Caco-2 (cell line): ENCODE measurements at regions not wholly inside any gene's neighbourhood (a gene's known extent, or its start where the extent isn't known, plus 50 kb on each side); places are given as distances from the start of the nearest gene placed in this dataset.

Source experiments
- BruUV-seq: library from RNA; stranded (reverse); fragments of 400-500 nt; replicated peaks from 2 replicates; lab custom pipeline; 2021; lab: Mats Ljungman, UMichigan
- CTCF ChIA-PET: fragments of 300-600 bp; sonication (Branson Sonifier 250); formaldehyde crosslinking; loops from one replicate; lab custom pipeline; 2022; ENCODE audit warnings: antibody characterized with exemption; lab: Charles Lee
- POLR2A ChIA-PET: fragments of 300-600 bp; sonication (Branson Sonifier 250); formaldehyde crosslinking; loops from one replicate; lab custom pipeline; 2022; ENCODE audit warnings: antibody characterized with exemption; lab: Charles Lee
- DNase-seq, 2 experiments: peaks; one replicate each; pipeline versions ENCODE4 v3.0.0 to v3.0.0-alpha.2; 2020 to 2022
- H3K27me3 ChIP-seq: replicated peaks from 2 replicates; pipeline ENCODE4 v1.6.0; 2011; ENCODE audit warnings: low read length; ENCODE audit not compliant: control insufficient read depth, insufficient read depth
- H3K36me3 ChIP-seq: 2 replicates; pipeline ENCODE4 v1.5.1; 2011; ENCODE audit warnings: low read length; ENCODE audit not compliant: control insufficient read depth, insufficient read depth
- H3K4me1 ChIP-seq: fragments of 250-450 bp; sonication (Bioruptor Pico); 2 replicates; pipeline ENCODE4 v1.5.1; 2020; ENCODE audit warnings: mild to moderate bottlenecking
- H3K4me3 ChIP-seq: 2 replicates; pipeline ENCODE4 v1.5.1; 2011; ENCODE audit warnings: low read depth, mild to moderate bottlenecking, control low read depth, low read length
- H3K9me3 ChIP-seq: fragments of 250-450 bp; sonication (Bioruptor Pico); 2 replicates; pipeline ENCODE4 v1.5.1; 2020; ENCODE audit warnings: mild to moderate bottlenecking, moderate library complexity
- H3K27ac Mint-ChIP-seq: one replicate; pipeline ENCODE4 v1.8.0; 2022; ENCODE audit warnings: mixed read lengths; ENCODE audit not compliant: unreplicated experiment
- H3K27me3 Mint-ChIP-seq: one replicate; pipeline ENCODE4 v1.8.0; 2022; ENCODE audit warnings: mixed read lengths; ENCODE audit not compliant: insufficient read depth, unreplicated experiment
- H3K36me3 Mint-ChIP-seq: one replicate; pipeline ENCODE4 v1.8.0; 2022; ENCODE audit warnings: mild to moderate bottlenecking, mixed read lengths; ENCODE audit not compliant: insufficient read depth, unreplicated experiment
- H3K4me1 Mint-ChIP-seq: one replicate; pipeline ENCODE4 v1.8.0; 2022; ENCODE audit warnings: low read depth, mixed read lengths; ENCODE audit not compliant: unreplicated experiment
- H3K4me3 Mint-ChIP-seq: one replicate; pipeline ENCODE4 v1.8.0; 2022; ENCODE audit warnings: mild to moderate bottlenecking, moderate library complexity, mixed read lengths; ENCODE audit not compliant: unreplicated experiment
- H3K9me3 Mint-ChIP-seq: one replicate; pipeline ENCODE4 v1.8.0; 2022; ENCODE audit warnings: mixed read lengths; ENCODE audit not compliant: unreplicated experiment
- intact Hi-C: fragments of 100-400 bp; cut with micrococcal nuclease; formaldehyde crosslinking; loops from one replicate; pipeline ENCODE4 v1.10.0; 2022; ENCODE audit not compliant: unreplicated experiment
- TF ChIP-seq, protein P1 (sequence below), 2 experiments: fragments of 200-600 bp in 1 of 2; IDR thresholded peaks; 1 replicate in 1 of 2; 2 replicates in 1 of 2; pipeline versions ENCODE4 v1.5.1 to v1.8.0; 2011 to 2022; ENCODE audit warnings: antibody characterized with exemption in 1 of 2, control low read depth in 1 of 2, inconsistent platforms in 1 of 2, low read depth in 1 of 2, low read length in 1 of 2, mild to moderate bottlenecking in 1 of 2, moderate library complexity in 1 of 2; ENCODE audit not compliant: insufficient read depth in 1 of 2, severe bottlenecking in 1 of 2, unreplicated experiment in 1 of 2

DNA sequence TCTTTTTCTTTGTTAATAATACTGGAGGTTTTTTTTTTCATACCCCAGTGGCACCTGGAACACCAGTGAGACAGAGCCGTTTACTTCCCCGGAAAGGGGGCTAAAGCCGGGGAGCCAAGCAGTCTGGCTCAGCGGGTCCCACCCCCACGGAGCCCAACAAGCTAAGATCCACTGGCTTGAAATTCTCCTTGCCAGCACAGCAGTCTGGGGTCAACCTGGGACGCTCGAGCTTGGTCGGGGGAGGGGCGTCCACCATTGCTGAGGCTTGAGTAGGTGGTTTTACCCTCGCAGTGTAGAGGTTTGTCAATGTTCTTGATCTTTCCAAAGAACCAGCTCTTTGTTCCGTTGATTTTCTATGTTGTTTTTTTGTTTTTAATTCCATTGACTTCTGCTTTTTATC lies 94.6 kb upstream of the DIAPH3 start:
- intact Hi-C loops, result no loop called here
- H3K27ac Mint-ChIP-seq, result no peak overlapping the region
- Histone ChIP-seq H3K27me3 (no peaks in the 10 kb centered on the region), H3K36me3 (no peaks in the 10 kb centered on the region), H3K4me3 (no peak overlapping the region), H3K9me3 (peaks cover 18% of the 10 kb centered on the region), H3K4me1 (peaks cover 19% of the 10 kb centered on the region)
- no peak for DNase-seq
- CTCF ChIA-PET, result no interaction called here
- TF ChIP-seq, protein P1, sequence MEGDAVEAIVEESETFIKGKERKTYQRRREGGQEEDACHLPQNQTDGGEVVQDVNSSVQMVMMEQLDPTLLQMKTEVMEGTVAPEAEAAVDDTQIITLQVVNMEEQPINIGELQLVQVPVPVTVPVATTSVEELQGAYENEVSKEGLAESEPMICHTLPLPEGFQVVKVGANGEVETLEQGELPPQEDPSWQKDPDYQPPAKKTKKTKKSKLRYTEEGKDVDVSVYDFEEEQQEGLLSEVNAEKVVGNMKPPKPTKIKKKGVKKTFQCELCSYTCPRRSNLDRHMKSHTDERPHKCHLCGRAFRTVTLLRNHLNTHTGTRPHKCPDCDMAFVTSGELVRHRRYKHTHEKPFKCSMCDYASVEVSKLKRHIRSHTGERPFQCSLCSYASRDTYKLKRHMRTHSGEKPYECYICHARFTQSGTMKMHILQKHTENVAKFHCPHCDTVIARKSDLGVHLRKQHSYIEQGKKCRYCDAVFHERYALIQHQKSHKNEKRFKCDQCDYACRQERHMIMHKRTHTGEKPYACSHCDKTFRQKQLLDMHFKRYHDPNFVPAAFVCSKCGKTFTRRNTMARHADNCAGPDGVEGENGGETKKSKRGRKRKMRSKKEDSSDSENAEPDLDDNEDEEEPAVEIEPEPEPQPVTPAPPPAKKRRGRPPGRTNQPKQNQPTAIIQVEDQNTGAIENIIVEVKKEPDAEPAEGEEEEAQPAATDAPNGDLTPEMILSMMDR (IDR thresholded peaks at IDR 0.05; ENCODE audit: insufficient read depth in 1 of 2, low read depth in 1 of 2, low read length in 1 of 2, severe bottlenecking in 1 of 2, unreplicated experiment in 1 of 2), result no peak
- BruUV-seq, result no TSS peak
- H3K36me3 Mint-ChIP-seq, result no peaks in the 10 kb centered on the region
- peaks cover 21% of the 10 kb centered on the region for H3K9me3 Mint-ChIP-seq
- H3K27me3 Mint-ChIP-seq, result no peaks in the 10 kb centered on the region
- POLR2A ChIA-PET, result no interaction called here
- H3K4me1 Mint-ChIP-seq, result peaks cover 6% of the 10 kb centered on the region
- H3K4me3 Mint-ChIP-seq, result no peak overlapping the region

DNA sequence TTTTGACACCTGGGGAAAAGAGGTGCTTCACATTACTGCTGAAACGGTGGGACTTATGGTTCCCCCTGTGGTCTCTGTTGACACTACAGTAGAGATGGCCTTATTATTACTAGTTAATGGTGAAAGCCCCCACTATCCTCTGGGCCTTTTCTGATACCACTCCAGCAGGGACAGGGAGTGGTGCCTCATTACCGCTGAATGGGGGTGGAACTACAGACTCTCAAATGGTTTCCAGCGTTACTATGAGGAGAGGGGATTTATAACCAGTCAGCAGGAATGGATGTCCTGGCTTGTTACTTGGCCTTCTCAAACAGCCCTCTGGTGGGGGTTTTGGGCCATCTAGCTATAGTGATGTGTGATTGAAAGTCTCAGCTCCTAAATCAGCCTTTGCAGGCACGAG lies 96.7 kb upstream of the DIAPH3 start:
- CTCF ChIA-PET, result interaction anchor here (1.1 kb wide), 1 partner anchor 29 kb away, joined by 3 read pairs; no protein-coding TSS in a partner anchor
- Mint-ChIP-seq H3K36me3 (no peaks in the 10 kb centered on the region), H3K9me3 (peaks cover 14% of the 10 kb centered on the region), H3K27me3 (no peaks in the 10 kb centered on the region), H3K4me1 (peaks cover 6% of the 10 kb centered on the region), H3K4me3 (no peak overlapping the region), H3K27ac (no peak overlapping the region)
- peaks cover 19% of the 10 kb centered on the region for H3K4me1 ChIP-seq
- no peak overlapping the region for H3K4me3 ChIP-seq
- no TSS peak for BruUV-seq
- no peak for DNase-seq
- TF ChIP-seq, protein P1 (IDR thresholded peaks at IDR 0.05; ENCODE audit: insufficient read depth in 1 of 2, low read depth in 1 of 2, low read length in 1 of 2, severe bottlenecking in 1 of 2, unreplicated experiment in 1 of 2), result no peak
- POLR2A ChIA-PET, result interaction anchor here (0.6 kb wide), 1 partner anchor 511 kb away, joined by 4 read pairs; no protein-coding TSS in a partner anchor
- H3K27me3 ChIP-seq, result no peaks in the 10 kb centered on the region
- no peaks in the 10 kb centered on the region for H3K36me3 ChIP-seq
- intact Hi-C loops, result no loop called here
- H3K9me3 ChIP-seq, result peaks cover 18% of the 10 kb centered on the region

DNA sequence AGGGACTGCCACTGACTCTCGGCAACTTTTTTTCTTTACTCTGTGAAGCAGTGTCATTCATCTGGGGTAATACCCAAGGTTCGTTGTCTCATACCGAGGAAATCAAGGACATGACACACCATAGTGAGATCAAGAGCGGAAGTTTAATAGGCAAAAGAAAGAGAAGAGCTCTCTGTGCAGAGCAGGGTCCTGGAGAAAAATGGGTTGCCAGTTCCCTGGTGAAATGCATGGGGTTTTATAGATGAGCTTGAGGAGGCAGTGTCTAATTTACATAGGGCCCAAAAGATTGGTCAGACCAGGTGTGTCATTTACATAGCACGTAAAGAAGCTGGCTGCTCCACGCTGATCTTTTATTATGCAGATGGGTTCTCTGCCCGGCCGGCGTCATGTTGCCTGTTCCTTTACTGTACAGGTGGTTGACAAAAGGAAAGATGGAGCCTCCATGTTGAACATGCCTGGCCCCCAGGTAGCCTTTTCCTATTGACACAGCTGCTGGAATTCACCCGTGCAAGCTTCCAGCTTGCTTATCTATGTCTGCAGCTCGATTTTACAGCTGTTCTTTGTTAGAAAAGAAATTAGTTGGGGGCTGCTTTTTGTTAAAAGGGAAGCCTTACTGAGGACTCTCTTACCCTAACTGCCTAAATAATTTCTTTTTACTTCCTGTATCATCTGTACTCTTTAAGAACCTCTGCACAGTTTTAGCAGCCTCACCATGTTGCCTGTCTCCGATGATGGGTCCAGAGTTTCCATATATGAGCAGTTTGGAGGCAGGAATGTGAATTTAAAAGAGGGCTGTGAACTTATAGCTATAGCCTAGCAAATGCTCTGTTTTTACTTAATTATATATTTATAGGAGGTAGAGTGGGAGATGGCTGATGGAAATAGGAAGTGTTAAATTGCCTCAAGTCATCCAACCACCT lies 98.0 kb upstream of the DIAPH3 start:
- POLR2A ChIA-PET, result interaction anchor here (0.6 to 0.8 kb wide), 3 partner anchors 21 to 100 kb away, joined by 3 to 4 read pairs (median 3); no protein-coding TSS in a partner anchor
- H3K4me1 ChIP-seq, result peaks cover 19% of the 10 kb centered on the region
- Mint-ChIP-seq H3K4me1 (peaks cover 6% of the 10 kb centered on the region), H3K9me3 (peaks cover 5% of the 10 kb centered on the region), H3K27ac (peak overlapping the region; percentile 3), H3K4me3 (peak overlapping the region; percentile 18), H3K27me3 (no peaks in the 10 kb centered on the region), H3K36me3 (no peaks in the 10 kb centered on the region)
- no peaks in the 10 kb centered on the region for H3K36me3 ChIP-seq
- no peaks in the 10 kb centered on the region for H3K27me3 ChIP-seq
- peak overlapping the region; percentile 17 for H3K4me3 ChIP-seq
- H3K9me3 ChIP-seq, result peaks cover 18% of the 10 kb centered on the region
- DNase-seq, result peak; percentile 84 to 88
- CTCF ChIA-PET, result interaction anchor here (1.1 kb wide), 1 partner anchor 31 kb away, joined by 3 read pairs; no protein-coding TSS in a partner anchor
- intact Hi-C loops, result loop anchor here (1.0 kb wide), 1 partner anchor 68 kb away; no protein-coding TSS in a partner anchor
- no TSS peak for BruUV-seq
- TF ChIP-seq, protein P1 (IDR thresholded peaks at IDR 0.05; ENCODE audit: insufficient read depth in 1 of 2, low read depth in 1 of 2, low read length in 1 of 2, severe bottlenecking in 1 of 2, unreplicated experiment in 1 of 2), result no peak
